NCI-H226 (cell line): ENCODE measurements at regions not wholly inside any gene's neighbourhood (a gene's known extent, or its start where the extent isn't known, plus 50 kb on each side); places are given as distances from the start of the nearest gene placed in this dataset.
"Not testable (repeated sequence)": the region's sequence is repeated elsewhere in the genome, so short reads cannot be mapped to it uniquely, and the experiment has no call there.

Experiments used
- DNase-seq: peaks from one replicate; pipeline ENCODE4 v3.0.0-alpha.2; 2015

- DNase-seq: no peak
These were observed 243.0 kb downstream of the TTC8 start for GRCh38 chr14:89067293-89067972.

- DNase-seq: no peak
These were observed 253.8 kb downstream of the TTC8 start for GRCh38 chr14:89078021-89078795.

- DNase-seq: no peak
These were observed 260.8 kb downstream of the TTC8 start for GRCh38 chr14:89085231-89085731.

GRCh38 chr14:89085737-89086382 lies 261.4 kb downstream of the TTC8 start:
- DNase-seq: no peak

GRCh38 chr14:89088530-89088929 lies 264.1 kb downstream of the TTC8 start:
- no peak for DNase-seq

GRCh38 chr14:89089330-89089729 lies 264.9 kb downstream of the TTC8 start:
- DNase-seq: no peak

- no peak for DNase-seq
These were observed 267.3 kb downstream of the TTC8 start for GRCh38 chr14:89091781-89092180.

- DNase-seq: no peak
These were observed 268.8 kb downstream of the TTC8 start for GRCh38 chr14:89093083-89093730.

GRCh38 chr14:89095036-89095435 lies 270.6 kb downstream of the TTC8 start:
- DNase-seq: no peak

- DNase-seq: no peak
These were observed 272.5 kb downstream of the TTC8 start for GRCh38 chr14:89096946-89097345.

GRCh38 chr14:89098254-89098653 lies 273.8 kb downstream of the TTC8 start:
- no peak for DNase-seq

- not testable (repeated sequence) for DNase-seq
These were observed 279.8 kb downstream of the TTC8 start for GRCh38 chr14:89104171-89104817.

GRCh38 chr14:89104861-89105260 lies 280.4 kb downstream of the TTC8 start:
- not testable (repeated sequence) for DNase-seq
